ENCODE measurements at regions not wholly inside any gene's neighbourhood (a gene's known extent, or its start where the extent isn't known, plus 50 kb on each side); places are given as distances from the start of the nearest gene placed in this dataset.

GRCh38 chr13:70206671-70207070 lies 98.4 kb upstream of the KLHL1 start:
- no peak for TF ChIP-seq ZNF274 (IDR thresholded peaks at IDR 0.05; ENCODE audit: low read depth, low read length)
- no peak for TF ChIP-seq SUZ12 (IDR thresholded peaks at IDR 0.05; ENCODE audit: extremely low read depth, insufficient read depth, insufficient read length)
- TF ChIP-seq YY1 (IDR thresholded peaks at IDR 0.05; ENCODE audit: insufficient read depth, insufficient read length), result no peak
- Histone ChIP-seq H3K27me3 (ENCODE audit: insufficient read depth, insufficient read length) (no peaks in the 10 kb centered on the region), H3K9me3 (ENCODE audit: insufficient read depth, low read length) (no peaks in the 10 kb centered on the region), H3K4me3 (ENCODE audit: insufficient read length, low read depth) (no peak overlapping the region), H3K36me3 (ENCODE audit: insufficient read depth, insufficient read length, low read length) (no peaks in the 10 kb centered on the region), H3K4me1 (ENCODE audit: insufficient read depth, insufficient read length) (no peaks in the 10 kb centered on the region), H3K9ac (ENCODE audit: insufficient read length, low read depth) (no peak overlapping the region)
- DNase-seq (ENCODE audit: low read depth, low spot score), result no peak

GRCh38 chr13:70203661-70204229 lies 95.5 kb upstream of the KLHL1 start:
- TF ChIP-seq SUZ12 (IDR thresholded peaks at IDR 0.05; ENCODE audit: extremely low read depth, insufficient read depth, insufficient read length), result no peak
- TF ChIP-seq ZNF274 (IDR thresholded peaks at IDR 0.05; ENCODE audit: low read depth, low read length), result no peak
- TF ChIP-seq YY1 (IDR thresholded peaks at IDR 0.05; ENCODE audit: insufficient read depth, insufficient read length), result no peak
- no peaks in the 10 kb centered on the region for H3K9me3 ChIP-seq (ENCODE audit: insufficient read depth, low read length)
- no peak overlapping the region for H3K9ac ChIP-seq (ENCODE audit: insufficient read length, low read depth)
- H3K4me1 ChIP-seq (ENCODE audit: insufficient read depth, insufficient read length), result no peaks in the 10 kb centered on the region
- no peak overlapping the region for H3K4me3 ChIP-seq (ENCODE audit: insufficient read length, low read depth)
- peak; percentile 3 for DNase-seq (ENCODE audit: low read depth, low spot score)
- H3K27me3 ChIP-seq (ENCODE audit: insufficient read depth, insufficient read length), result no peaks in the 10 kb centered on the region
- H3K36me3 ChIP-seq (ENCODE audit: insufficient read depth, insufficient read length, low read length), result no peaks in the 10 kb centered on the region

GRCh38 chr13:70191034-70191433 lies 82.8 kb upstream of the KLHL1 start:
- H3K4me3 ChIP-seq (ENCODE audit: insufficient read length, low read depth), result no peak overlapping the region
- H3K9me3 ChIP-seq (ENCODE audit: insufficient read depth, low read length), result no peaks in the 10 kb centered on the region
- no peak overlapping the region for H3K9ac ChIP-seq (ENCODE audit: insufficient read length, low read depth)
- no peaks in the 10 kb centered on the region for H3K36me3 ChIP-seq (ENCODE audit: insufficient read depth, insufficient read length, low read length)
- H3K4me1 ChIP-seq (ENCODE audit: insufficient read depth, insufficient read length), result no peaks in the 10 kb centered on the region
- no peaks in the 10 kb centered on the region for H3K27me3 ChIP-seq (ENCODE audit: insufficient read depth, insufficient read length)
- TF ChIP-seq YY1 (IDR thresholded peaks at IDR 0.05; ENCODE audit: insufficient read depth, insufficient read length), result no peak
- TF ChIP-seq ZNF274 (IDR thresholded peaks at IDR 0.05; ENCODE audit: low read depth, low read length), result no peak
- TF ChIP-seq SUZ12 (IDR thresholded peaks at IDR 0.05; ENCODE audit: extremely low read depth, insufficient read depth, insufficient read length), result no peak
- no peak for DNase-seq (ENCODE audit: low read depth, low spot score)

- TF ChIP-seq SUZ12 (IDR thresholded peaks at IDR 0.05; ENCODE audit: extremely low read depth, insufficient read depth, insufficient read length), result no peak
- TF ChIP-seq ZNF274 (IDR thresholded peaks at IDR 0.05; ENCODE audit: low read depth, low read length), result no peak
- no peak for TF ChIP-seq YY1 (IDR thresholded peaks at IDR 0.05; ENCODE audit: insufficient read depth, insufficient read length)
- DNase-seq (ENCODE audit: low read depth, low spot score), result no peak
- no peaks in the 10 kb centered on the region for H3K4me1 ChIP-seq (ENCODE audit: insufficient read depth, insufficient read length)
- no peaks in the 10 kb centered on the region for H3K27me3 ChIP-seq (ENCODE audit: insufficient read depth, insufficient read length)
- no peaks in the 10 kb centered on the region for H3K36me3 ChIP-seq (ENCODE audit: insufficient read depth, insufficient read length, low read length)
- no peak overlapping the region for H3K9ac ChIP-seq (ENCODE audit: insufficient read length, low read depth)
- no peak overlapping the region for H3K4me3 ChIP-seq (ENCODE audit: insufficient read length, low read depth)
- H3K9me3 ChIP-seq (ENCODE audit: insufficient read depth, low read length), result no peaks in the 10 kb centered on the region
Observed at GRCh38 chr13:70189981-70190380, 81.7 kb upstream of the KLHL1 start.

GRCh38 chr13:70188567-70188966 lies 80.3 kb upstream of the KLHL1 start:
- TF ChIP-seq SUZ12 (IDR thresholded peaks at IDR 0.05; ENCODE audit: extremely low read depth, insufficient read depth, insufficient read length), result no peak
- no peak for TF ChIP-seq YY1 (IDR thresholded peaks at IDR 0.05; ENCODE audit: insufficient read depth, insufficient read length)
- no peak for TF ChIP-seq ZNF274 (IDR thresholded peaks at IDR 0.05; ENCODE audit: low read depth, low read length)
- Histone ChIP-seq H3K4me3 (ENCODE audit: insufficient read length, low read depth) (no peak overlapping the region), H3K4me1 (ENCODE audit: insufficient read depth, insufficient read length) (no peaks in the 10 kb centered on the region), H3K36me3 (ENCODE audit: insufficient read depth, insufficient read length, low read length) (no peaks in the 10 kb centered on the region), H3K9me3 (ENCODE audit: insufficient read depth, low read length) (no peaks in the 10 kb centered on the region), H3K9ac (ENCODE audit: insufficient read length, low read depth) (no peak overlapping the region), H3K27me3 (ENCODE audit: insufficient read depth, insufficient read length) (no peaks in the 10 kb centered on the region)
- no peak for DNase-seq (ENCODE audit: low read depth, low spot score)

GRCh38 chr13:70183041-70183440 lies 74.8 kb upstream of the KLHL1 start:
- H3K27me3 ChIP-seq (ENCODE audit: insufficient read depth, insufficient read length), result no peaks in the 10 kb centered on the region
- H3K9ac ChIP-seq (ENCODE audit: insufficient read length, low read depth), result no peak overlapping the region
- H3K4me3 ChIP-seq (ENCODE audit: insufficient read length, low read depth), result no peak overlapping the region
- TF ChIP-seq YY1 (IDR thresholded peaks at IDR 0.05; ENCODE audit: insufficient read depth, insufficient read length) (no peak), ZNF274 (IDR thresholded peaks at IDR 0.05; ENCODE audit: low read depth, low read length) (no peak), SUZ12 (IDR thresholded peaks at IDR 0.05; ENCODE audit: extremely low read depth, insufficient read depth, insufficient read length) (no peak)
- H3K36me3 ChIP-seq (ENCODE audit: insufficient read depth, insufficient read length, low read length), result no peaks in the 10 kb centered on the region
- H3K9me3 ChIP-seq (ENCODE audit: insufficient read depth, low read length), result no peaks in the 10 kb centered on the region
- H3K4me1 ChIP-seq (ENCODE audit: insufficient read depth, insufficient read length), result no peaks in the 10 kb centered on the region
- no peak for DNase-seq (ENCODE audit: low read depth, low spot score)
